Stromal cell of bone marrow (primary cell): ENCODE measurements at regions not wholly inside any gene's neighbourhood (a gene's known extent, or its start where the extent isn't known, plus 50 kb on each side); places are given as distances from the start of the nearest gene placed in this dataset.
"Not testable (repeated sequence)": the region's sequence is repeated elsewhere in the genome, so short reads cannot be mapped to it uniquely, and the experiment has no call there.

Experiments used
- DNase-seq: peaks from one replicate; pipeline ENCODE4 v3.0.0-alpha.2; 2012; ENCODE audit warnings: low read depth

DNA sequence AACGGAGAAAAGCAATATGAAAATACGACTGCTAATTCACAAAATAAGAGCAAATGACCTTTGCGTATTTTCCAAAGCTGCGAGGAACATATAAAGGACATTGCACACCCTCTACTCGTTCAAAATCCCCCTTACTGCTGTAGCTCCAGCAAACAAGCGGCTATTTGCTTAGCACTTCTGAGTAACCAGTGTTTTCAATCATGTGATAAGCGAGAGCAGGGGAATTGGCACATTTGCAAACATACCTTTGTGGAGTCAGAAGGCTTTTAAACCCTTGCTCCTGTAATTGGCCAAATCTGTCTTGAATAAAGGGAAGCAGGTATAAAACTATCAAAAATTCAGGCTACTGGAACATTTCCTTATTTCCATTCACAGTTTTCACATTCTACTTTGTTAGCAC lies 610.2 kb downstream of the UBE2NL start:
- no peak for DNase-seq

DNA sequence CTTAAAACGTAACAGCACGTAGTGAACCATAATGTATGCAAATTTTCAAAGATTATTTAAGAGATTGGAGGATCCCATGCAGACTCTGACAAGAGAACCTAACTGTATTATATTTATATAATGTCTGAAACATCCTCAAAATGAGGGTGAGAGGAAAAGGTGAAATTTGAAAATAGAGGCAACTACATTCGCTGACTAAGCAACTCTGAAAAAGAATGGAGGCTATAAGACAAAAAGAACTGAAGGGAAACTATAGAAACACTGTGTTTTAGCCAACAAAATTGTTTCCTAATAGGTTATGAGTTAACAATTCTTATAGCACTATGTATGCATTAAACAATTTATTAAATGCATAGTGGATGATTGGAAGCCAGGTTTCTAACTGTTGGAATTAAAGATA lies 648.0 kb downstream of the UBE2NL start:
- no peak for DNase-seq

DNA sequence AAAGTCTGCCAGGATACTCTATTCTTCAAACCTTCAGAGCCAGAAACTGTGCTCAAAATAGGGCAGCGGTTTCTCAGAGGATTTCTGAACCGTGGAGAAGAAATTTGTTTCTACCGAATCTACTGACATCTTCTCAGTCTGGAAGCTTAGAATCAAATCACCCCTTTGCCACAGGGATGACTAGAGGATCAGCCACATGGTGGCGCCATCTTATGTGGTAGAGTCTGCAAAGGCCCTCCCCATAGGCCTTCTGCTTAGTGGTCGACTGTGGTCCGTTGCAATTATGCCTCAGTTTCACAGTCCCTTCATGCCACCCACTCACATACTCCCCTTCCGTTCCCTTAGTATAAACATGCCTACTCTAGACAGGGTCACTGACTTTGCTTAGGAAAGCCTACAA lies 680.7 kb upstream of the SPANXN1 start:
- no peak for DNase-seq

DNA sequence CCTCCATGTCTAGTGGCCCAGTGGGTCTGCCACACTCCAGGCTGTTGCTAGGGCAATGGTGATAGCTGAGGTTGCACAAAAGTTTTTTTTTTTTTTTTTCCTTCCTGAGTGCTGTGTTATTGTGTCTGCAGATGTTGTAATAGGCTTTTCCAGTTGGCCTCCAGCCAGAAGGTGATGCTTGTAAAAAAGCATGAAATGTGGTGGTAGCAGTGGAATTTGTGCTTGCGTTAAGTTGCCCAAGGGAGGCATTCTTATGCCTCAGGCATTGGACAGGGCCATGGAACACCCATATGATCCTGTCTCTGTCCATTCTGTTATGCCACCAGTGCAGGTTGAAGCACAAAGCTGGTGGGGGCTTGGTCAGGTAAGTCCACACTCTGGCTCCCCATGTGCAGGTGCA lies 660.5 kb upstream of the SPANXN1 start:
- no peak for DNase-seq

DNA sequence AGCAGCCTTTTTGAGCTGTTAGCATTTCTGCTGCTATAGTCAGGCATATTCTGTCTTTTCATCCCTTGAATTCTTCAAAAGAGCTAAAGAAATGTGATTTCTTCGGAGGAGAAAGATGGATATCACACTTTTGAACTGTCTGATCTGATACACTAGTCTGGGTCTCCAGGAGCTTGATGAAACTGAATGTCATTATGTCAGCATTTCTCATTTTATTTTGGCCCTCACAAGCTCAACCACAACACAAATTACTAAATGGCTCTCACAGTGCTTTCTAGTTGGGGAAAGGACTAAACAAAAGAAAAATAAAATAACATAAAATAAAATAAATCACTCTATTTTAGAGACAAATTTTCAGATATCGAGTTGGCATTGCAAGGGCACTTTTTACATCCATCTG lies 655.3 kb upstream of the SPANXN1 start:
- no peak for DNase-seq

DNA sequence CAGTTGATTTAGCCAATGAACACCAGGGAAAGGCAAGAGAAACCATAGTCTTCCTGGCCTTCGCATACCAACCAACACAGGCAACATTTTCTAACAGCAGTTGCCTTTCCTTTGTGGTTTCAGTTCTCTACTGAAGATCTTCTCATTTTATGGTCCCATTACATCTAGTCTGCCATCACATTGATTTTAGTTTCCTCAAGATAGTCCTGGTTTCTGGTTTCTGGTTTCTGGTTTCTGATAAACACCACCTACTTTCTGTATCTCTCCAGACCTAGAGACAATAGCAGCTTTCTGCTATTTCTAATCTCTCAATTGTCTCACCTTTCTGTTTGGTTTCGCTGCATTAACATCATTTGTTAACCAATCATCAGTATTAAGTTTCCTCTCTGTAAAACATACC lies 646.3 kb upstream of the SPANXN1 start:
- DNase-seq = no peak

DNA sequence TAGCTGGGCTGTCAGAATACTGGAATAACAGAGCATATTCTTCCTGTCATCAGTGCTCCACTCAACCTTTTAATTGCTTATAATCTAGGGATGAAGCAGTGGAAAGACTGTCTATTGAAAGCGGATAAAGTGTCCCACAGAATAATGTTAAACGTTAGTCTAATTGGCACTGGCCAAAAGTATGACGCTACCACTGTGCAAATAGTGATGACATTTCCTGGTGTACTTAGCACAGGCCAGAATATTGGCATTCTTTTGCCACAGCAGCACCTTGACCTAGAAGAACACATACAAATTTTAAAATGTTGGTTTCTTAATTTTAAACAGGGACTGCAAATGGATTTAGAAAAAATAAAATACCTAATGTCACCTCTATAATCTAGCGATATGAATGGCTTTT lies 635.2 kb upstream of the SPANXN1 start:
- no peak for DNase-seq

DNA sequence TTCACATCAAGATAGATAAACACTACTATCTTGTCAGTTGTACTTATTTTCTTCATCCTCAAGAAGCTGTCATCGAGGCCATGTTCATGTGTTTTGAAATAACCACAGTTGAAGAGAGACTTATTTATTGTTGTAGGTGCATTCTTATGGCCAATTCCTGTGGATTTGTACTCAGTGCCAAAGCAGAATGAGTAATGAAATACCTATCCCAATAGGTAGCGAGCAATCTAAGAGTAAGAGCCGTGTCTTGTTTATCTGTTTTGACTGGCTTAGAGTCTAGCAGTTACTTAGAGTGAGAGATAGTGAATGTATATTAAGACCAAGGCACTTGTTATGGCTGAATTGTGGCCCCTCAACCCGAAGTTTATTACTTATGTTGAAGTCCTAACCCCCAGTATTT lies 631.0 kb upstream of the SPANXN1 start:
- DNase-seq = no peak

DNA sequence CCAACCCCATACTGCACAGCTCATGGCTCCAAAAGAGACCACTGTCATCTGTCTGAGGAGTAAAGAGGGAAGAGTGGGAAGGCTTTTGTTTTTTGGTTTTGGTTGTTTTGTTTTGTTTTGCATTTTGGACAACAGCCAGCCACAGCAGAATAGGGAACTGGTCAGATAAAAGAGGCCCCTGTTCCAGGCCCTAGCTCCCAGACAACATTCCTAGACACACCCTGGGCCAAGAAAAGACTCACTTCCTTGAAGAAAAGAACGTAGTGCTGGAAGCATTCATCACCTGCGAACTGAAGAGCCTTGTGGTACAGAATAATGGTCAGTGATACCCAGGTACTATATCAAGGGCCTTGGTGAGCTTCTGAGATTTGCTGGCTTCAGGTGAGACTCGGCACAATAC lies 619.4 kb upstream of the SPANXN1 start:
- no peak for DNase-seq

DNA sequence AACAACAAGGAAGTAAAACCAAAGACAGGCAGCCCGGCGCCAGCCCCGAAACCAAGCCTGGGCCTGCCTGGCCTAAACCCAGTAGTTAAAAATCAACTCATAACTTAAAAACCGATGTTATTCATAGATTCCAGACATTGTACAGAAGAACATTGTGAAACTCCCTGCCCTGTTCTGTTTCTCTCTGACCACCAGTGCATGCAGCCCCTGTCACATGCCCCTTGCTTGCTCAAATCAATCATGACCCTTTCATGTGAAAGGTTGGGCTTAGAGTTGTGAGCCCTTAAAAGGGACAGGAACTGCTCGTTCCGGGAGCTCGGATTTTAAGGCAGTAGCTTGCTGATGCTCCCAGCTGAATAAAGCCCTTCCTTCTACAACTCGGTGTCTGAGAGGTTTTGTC lies 612.9 kb upstream of the SPANXN1 start:
- not testable (repeated sequence) for DNase-seq

DNA sequence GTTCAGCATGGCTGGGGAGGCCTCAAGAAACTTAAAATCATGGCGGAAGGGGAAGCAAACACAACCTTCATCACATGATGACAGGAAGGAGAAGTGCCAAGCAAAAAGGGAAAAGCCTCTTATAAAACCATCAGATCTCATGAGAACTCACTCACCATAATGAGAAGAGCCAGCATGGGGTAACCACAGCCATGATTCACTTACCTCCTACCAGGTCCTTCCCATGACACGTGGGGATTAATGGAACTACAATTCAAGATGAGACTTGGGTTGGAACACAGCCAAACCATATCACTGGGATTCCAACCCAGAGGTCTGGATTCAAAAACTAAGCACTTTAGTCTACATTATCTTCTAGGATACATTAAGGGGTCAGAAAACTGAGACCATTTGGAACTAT lies 609.6 kb upstream of the SPANXN1 start:
- DNase-seq = no peak

DNA sequence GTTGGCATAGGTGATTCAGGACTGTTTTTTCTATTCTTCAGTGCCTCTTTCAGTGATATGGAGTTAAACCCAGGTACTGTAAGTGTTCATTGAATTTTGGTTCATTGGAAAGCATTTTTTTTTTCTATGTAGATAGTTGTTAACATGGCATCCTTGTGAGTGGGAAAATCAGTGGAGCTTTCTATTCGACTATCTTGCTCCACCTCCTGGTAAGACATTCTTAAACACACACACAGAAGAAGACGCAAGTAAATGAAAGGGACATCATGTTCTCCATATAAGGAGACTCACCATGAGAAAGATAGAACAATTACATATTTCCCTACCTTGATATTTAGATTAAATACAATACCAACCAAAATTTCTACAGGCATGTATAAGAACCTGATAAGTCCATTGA lies 598.5 kb upstream of the SPANXN1 start:
- DNase-seq = no peak

DNA sequence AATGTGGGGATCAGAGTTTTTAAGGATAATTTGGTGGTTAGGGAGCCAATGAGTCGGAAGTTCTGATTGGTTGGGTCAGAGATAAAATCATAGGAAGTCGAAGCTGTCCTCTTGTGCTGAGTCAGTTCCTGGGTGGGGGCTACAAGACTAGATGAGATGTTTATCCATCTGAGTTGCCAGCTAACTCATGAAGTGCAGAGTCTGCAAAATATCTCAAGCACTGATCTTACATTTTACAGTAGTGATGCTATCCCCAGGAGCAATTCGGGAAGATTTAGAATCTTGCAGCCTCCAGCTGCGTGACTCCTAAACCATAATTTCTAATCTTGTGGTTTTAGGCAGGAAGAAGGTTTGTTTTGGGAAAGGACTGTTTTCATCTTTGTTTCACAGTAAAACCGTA lies 565.8 kb upstream of the SPANXN1 start:
- DNase-seq = peak; percentile 61

DNA sequence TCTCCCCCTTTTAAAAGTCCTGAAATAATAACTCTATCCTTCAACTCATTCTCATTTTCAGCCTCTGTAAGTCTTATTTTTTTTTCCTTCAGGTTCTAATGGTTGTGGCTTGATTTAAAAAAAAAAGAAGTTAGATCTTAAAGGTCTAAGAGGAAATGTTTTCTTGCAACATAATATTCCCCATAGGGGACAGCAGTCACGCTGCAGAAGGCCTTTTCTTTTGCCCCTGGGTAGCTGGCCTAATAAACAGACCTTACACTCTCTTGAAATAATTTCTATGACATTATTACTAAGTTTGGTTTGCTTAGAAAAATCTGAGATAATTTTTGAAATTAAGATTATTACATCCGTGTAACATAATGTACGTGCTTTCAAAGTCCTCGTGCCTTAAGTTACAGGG lies 564.1 kb upstream of the SPANXN1 start:
- peak; percentile 2 for DNase-seq

DNA sequence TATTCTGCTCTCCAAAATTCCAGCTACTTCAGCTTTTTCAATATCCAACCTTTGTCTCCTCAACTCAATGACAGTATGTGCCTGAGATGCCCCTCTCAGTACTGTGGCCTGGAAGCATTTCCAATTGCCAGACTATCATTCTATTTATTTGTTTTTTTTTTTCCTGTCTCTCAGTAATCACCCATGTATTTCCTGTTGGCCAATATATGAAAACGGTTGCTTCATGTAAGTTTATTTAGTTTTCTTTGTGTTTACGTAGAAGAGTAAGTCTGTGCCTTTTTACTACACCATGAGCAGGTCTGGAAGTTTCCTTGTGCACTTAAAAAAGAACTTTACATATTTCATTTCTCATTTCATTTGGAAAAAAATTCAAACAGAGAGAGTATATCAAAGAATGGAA lies 537.5 kb upstream of the SPANXN1 start:
- DNase-seq = no peak

DNA sequence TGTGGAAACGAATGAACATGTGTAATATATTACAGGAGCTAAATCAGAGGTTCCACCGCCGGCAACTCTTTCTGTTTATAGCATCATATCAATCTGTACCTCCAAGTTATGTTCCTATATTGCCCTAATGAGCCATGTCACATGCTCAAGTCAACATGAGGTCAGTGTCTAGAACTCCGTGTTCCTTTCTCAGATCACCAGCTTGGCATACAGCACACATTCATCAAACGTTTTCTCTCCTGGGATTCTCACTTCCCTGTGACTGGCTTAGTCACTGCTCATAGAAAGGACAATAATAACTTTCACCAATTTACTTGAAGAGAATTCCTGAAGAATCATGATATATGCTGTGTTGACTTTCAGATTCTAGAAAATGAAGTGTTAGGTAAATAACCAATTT lies 532.0 kb upstream of the SPANXN1 start:
- DNase-seq = peak; percentile 3

DNA sequence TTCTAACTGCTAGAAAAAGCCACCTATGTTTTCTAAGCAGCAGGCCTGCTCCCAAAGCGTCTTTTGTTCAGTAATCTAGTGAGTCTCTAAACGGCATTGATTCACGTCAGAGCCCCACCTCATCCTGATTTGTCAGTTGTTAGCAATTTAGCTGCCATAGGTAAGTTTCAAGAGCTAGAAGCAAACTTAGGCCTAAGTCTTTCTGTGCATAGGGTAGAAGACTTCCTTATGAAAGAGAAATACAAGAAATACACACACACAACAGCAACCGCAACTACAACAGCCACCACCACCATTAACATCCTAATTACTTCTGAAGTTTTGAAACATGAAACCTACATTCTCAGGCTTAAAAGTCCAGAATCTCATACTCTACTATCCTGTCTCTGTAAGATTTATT lies 531.1 kb upstream of the SPANXN1 start:
- no peak for DNase-seq

DNA sequence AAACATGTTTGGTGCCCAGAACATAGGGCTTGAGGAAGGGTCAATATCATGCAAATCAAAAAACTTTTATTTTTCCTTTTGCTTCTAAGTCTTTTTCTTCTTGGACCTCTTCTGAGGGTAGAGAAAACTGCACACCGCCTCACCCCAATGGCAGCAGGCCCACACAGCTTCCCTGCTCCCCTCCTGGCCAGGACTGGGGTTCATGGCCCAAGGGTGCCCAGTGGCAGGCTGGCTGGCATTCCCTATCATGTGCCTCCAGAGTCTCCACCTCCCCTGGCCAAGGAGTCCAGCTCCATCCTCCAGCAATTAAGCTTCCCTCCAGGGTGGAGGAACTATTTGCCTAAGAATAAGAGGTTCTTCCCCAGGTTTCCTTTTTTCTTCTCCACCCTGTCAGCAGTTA lies 529.6 kb upstream of the SPANXN1 start:
- no peak for DNase-seq

DNA sequence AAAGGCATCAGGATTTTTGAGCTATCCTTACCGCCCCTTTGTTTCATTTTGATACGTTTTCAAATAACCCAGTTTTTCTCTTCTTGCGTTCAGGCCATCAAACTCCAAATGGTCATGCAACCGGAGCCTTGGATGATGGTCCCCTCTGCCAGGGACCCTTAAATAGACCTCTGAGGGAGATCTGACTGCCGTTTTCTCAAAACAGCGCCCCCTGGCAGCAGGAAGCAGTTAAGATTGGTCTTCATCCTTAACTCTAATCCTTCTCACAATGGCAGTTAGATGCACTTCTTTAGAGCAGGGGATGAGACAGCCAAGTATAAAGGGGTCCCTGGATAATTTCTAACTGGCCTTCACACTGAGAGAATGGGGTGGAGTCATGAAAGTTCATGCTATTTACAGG lies 525.0 kb upstream of the SPANXN1 start:
- no peak for DNase-seq

DNA sequence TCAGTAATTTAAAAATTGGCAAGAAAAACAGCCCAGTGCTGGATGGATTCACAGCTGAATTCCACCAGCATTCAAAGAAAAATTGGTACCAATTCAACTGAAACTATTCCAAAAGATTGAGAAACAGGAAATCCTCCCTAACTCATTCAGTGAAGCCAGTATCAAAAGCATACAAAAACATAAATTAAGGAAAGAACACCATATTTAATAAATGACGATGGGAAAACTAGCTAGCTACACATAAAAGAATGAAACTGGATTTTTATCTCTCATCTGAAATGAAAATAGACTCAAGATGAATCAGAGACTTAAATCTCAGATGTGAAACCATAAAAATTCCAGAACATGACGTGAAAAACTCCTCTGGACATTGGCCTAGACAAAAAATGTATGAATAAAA lies 516.8 kb upstream of the SPANXN1 start:
- peak; percentile 63 for DNase-seq

DNA sequence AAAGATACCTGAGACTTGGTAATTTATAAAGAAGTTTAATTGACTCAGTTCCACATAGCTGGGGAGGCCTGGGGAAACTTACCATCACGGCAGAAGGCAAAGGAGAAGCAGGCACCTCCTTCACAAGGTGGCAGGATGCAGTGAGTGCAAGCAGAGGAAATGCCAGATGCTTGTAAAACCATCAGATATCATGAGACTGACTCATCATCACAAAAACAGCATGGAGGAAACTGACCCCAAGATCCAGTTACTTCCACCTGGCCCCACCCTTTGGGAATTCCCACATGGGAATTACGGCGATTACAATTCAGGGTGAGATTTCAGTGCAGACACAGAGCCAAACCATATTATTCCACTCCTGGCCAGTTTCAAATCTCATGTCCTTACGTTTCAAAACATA lies 514.7 kb upstream of the SPANXN1 start:
- DNase-seq = no peak

DNA sequence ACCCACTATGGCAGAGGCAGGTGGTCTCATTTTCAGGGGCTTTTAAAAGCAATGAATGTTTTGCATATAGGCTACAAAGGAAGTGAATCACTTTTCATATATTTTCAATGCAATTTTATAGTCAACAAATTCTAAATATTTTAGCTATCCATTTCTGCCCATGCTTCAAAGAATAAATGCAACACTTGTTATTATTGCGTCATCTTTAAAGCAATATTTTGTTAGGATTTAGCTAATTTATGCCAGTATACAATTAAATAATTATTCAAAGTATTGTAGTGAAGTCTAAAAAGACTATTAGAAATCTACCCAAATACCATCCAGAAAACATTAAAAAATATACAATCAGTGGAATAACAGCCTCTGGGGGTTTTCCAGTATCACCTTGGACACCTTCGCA lies 509.1 kb upstream of the SPANXN1 start:
- DNase-seq = no peak

DNA sequence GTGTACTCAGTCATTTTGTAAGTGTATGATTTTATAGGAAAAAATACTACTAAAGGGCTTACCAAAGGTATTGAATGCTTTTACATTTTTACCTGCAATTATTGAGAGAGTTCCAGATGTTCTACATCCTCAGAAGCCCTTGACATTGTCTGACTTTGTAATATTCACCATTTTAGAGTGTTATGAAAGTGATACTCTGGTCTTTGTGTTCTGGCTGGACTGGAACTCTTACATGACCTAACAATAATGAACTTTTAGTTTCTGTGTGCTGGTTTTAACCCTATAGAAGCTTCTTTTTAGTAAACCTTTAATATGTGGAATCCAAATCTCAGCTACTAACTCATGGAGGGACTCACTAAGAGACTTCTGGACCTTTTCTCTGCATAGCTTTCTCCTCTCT lies 478.8 kb upstream of the SPANXN1 start:
- no peak for DNase-seq

DNA sequence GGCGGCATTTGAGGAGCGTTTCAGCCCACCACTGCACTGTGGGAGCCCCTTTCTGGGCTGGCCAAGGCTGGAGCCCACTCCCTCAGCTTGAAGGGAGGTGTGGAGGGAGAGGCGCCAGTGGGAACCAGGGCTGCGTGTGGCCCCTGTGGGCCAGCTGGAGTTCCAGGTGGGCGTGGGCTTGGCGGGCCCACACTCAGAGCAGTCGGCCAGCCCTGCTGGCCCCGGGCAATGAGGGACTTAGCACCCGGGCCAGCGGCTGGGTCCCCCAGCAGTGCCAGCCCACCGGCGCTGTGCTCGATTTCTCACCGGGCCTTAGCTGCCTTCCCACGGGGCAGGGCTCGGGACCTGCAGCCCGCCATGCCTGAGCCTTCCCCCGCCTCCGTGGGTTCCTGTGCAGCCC lies 463.8 kb upstream of the SPANXN1 start:
- not testable (repeated sequence) for DNase-seq

DNA sequence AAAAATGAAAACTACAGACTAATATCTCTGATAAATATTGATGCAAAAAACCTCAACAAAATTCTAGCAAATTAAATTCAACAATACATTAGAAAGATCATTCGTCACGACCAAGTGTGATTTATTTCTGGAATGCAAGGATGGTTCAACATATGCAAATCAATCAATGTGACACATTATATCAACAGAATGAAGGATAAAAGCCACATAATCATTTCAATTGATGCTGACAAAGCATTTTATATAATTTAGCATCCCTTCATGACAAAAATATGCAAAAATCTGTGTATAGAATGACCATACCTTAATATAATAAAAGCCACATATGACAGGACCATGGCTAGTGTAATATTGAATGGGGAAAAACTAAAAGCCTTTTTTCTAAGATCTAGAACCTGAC lies 457.2 kb upstream of the SPANXN1 start:
- DNase-seq = no peak
